ENCODE measurements at regions not wholly inside any gene's neighbourhood (a gene's known extent, or its start where the extent isn't known, plus 50 kb on each side); places are given as distances from the start of the nearest gene placed in this dataset.

DNA sequence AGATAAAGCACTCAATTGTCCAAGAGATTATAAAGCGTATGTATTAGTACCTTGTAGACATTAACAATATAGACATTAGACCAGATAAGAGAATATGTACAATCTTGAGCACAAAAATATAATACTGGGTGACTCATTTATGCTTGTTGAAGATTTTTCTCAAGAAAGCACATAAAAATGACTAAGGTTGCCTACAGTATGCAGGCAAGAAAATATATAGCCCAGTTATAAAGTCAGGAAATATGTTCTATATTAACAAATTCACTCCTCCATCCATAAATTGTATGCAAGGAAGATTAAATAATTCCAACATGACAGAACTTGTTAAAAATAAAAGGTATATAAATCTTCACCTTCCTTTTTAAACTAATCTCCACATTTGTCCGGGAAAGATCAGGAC is 356.4 kb upstream of the SLC39A10 start:
- Histone ChIP-seq H2BK12ac (ENCODE audit: low read depth, low read length) (no peak overlapping the region), H2BK120ac (replicated peaks; ENCODE audit: low read depth, low read length) (no peak overlapping the region), H2AFZ (ENCODE audit: low read length) (no peak overlapping the region), H3K27me3 (replicated peaks in 1 of 4; ENCODE audit: control insufficient read depth in 3 of 4, extremely low read depth in 1 of 4, insufficient read depth in 3 of 4, low read length in 3 of 4) (no peaks in the 10 kb centered on the region), H3K18ac (ENCODE audit: extremely low read depth, low read length) (no peak overlapping the region), H3K79me2 (ENCODE audit: control insufficient read depth in 1 of 2, insufficient read depth in 2 of 2, low read length in 2 of 2) (no peaks in the 10 kb centered on the region), H4K8ac (ENCODE audit: extremely low read depth, insufficient read depth, low read length) (no peak overlapping the region), H3K4me1 (replicated peaks in 1 of 4; ENCODE audit: control insufficient read depth in 3 of 4, insufficient read depth in 4 of 4, low read length in 3 of 4) (peaks cover 0 to 3% (median 0%) of the 10 kb centered on the region in 4 experiments; a peak in 2 of 7 replicates), H2BK15ac (ENCODE audit: low read length) (no peak overlapping the region), H3K9ac (replicated peaks in 1 of 4; ENCODE audit: extremely low read depth in 1 of 4, low read depth in 3 of 4, low read length in 3 of 4) (no peak overlapping the region), H3K4ac (replicated peaks; ENCODE audit: insufficient read length, low read depth, low read length) (no peak overlapping the region), H3K36me3 (ENCODE audit: control insufficient read depth in 2 of 4, insufficient read depth in 4 of 4, low read length in 3 of 4) (no peaks in the 10 kb centered on the region), H3K27ac (ENCODE audit: low read depth, low read length) (no peak overlapping the region), H3K4me3 (ENCODE audit: extremely low read depth in 1 of 4, insufficient read depth in 2 of 4, low read depth in 3 of 4, low read length in 4 of 4) (no peak overlapping the region), H2AK5ac (ENCODE audit: low read depth, low read length) (no peak overlapping the region), H4K5ac (ENCODE audit: insufficient read length, low read depth, low read length) (no peak overlapping the region), H3K23ac (ENCODE audit: insufficient read length) (no peak overlapping the region), H2BK5ac (ENCODE audit: low read depth, low read length) (no peak overlapping the region), H3K56ac (replicated peaks; ENCODE audit: insufficient read length, low read depth, low read length) (no peak overlapping the region), H3K14ac (ENCODE audit: insufficient read length) (no peak overlapping the region), H4K91ac (replicated peaks; ENCODE audit: insufficient read length, low read length) (no peak overlapping the region), H3K9me3 (ENCODE audit: insufficient read depth in 2 of 2, low read depth in 1 of 2, low read length in 1 of 2) (no peaks in the 10 kb centered on the region), H3K23me2 (ENCODE audit: low read depth, low read length) (no peaks in the 10 kb centered on the region), H3K79me1 (ENCODE audit: low read depth, low read length) (no peaks in the 10 kb centered on the region), H2BK20ac (ENCODE audit: low read length) (no peak overlapping the region), H3K4me2 (ENCODE audit: insufficient read depth in 1 of 2, low read depth in 2 of 2, low read length in 2 of 2) (no peak overlapping the region), H4K20me1 (replicated peaks in 1 of 2; ENCODE audit: control insufficient read depth in 1 of 2, insufficient read depth in 2 of 2, low read length in 2 of 2) (no peaks in the 10 kb centered on the region)
- 95% methylated on average over 2 of the region's 2 CpGs; no CpG with 5 or more reads in 1 of the 2 experiments for WGBS, 2 experiments (ENCODE audit: extremely low coverage in 1 of 2, insufficient coverage in 1 of 2, insufficient read length in 1 of 2, insufficient replicate concordance in 2 of 2, low coverage in 1 of 2, low lambda C conversion rate in 2 of 2, missing lambda C conversion rate in 1 of 2)
- ChIA-PET POLR2A (ENCODE audit: partially characterized antibody) (no interaction called here), CTCF (ENCODE audit: partially characterized antibody) (no interaction called here)
- TF ChIP-seq, protein P1, sequence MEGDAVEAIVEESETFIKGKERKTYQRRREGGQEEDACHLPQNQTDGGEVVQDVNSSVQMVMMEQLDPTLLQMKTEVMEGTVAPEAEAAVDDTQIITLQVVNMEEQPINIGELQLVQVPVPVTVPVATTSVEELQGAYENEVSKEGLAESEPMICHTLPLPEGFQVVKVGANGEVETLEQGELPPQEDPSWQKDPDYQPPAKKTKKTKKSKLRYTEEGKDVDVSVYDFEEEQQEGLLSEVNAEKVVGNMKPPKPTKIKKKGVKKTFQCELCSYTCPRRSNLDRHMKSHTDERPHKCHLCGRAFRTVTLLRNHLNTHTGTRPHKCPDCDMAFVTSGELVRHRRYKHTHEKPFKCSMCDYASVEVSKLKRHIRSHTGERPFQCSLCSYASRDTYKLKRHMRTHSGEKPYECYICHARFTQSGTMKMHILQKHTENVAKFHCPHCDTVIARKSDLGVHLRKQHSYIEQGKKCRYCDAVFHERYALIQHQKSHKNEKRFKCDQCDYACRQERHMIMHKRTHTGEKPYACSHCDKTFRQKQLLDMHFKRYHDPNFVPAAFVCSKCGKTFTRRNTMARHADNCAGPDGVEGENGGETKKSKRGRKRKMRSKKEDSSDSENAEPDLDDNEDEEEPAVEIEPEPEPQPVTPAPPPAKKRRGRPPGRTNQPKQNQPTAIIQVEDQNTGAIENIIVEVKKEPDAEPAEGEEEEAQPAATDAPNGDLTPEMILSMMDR (IDR thresholded peaks at IDR 0.05; ENCODE audit: control extremely low read depth in 1 of 3, insufficient read depth in 1 of 3, low read depth in 1 of 3, low read length in 3 of 3), result no peak
- TF ChIP-seq CTBP2 (IDR thresholded peaks at IDR 0.05; ENCODE audit: borderline replicate concordance, insufficient read depth, insufficient read length, low read length) (no peak), KDM1A (IDR thresholded peaks at IDR 0.05; ENCODE audit: borderline replicate concordance, low read length) (no peak), CBX5 (IDR thresholded peaks at IDR 0.05; ENCODE audit: low read depth, low read length) (no peak), NRF1 (IDR thresholded peaks at IDR 0.05; ENCODE audit: low read depth, low read length) (no peak), CHD2 (IDR thresholded peaks at IDR 0.05; ENCODE audit: low read length) (no peak), CBX8 (IDR thresholded peaks at IDR 0.05; ENCODE audit: borderline replicate concordance, low read depth, low read length) (no peak)
- FAIRE-seq, result no peak
- DNase-seq (ENCODE audit: low read depth in 1 of 2, low spot score in 2 of 2), result no peak
